ENCODE measurements at regions not wholly inside any gene's neighbourhood (a gene's known extent, or its start where the extent isn't known, plus 50 kb on each side); places are given as distances from the start of the nearest gene placed in this dataset.

DNA sequence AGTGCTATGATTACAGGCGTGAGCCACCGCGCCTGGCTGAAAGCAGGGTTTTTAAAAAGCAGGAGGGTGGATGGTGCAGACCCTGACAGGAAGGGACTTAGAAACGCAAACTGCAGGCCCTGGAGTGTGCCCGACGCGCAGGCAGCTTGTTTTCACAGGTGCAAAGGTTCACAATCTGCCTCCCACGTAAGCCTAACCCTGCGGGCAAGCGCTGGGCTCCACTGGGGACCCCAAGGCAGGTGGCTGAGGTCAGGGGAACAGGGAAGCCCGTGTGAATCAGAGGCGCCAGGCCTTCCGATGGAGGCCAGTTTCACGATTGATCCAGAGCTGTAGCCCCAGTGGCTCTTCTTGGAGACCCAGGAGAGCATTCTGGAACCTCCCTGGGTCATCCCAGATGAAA lies 256.3 kb downstream of the BRD1 start:
- no peak for TF ChIP-seq POLR2A (IDR thresholded peaks at IDR 0.05)
- TF ChIP-seq, protein P1, sequence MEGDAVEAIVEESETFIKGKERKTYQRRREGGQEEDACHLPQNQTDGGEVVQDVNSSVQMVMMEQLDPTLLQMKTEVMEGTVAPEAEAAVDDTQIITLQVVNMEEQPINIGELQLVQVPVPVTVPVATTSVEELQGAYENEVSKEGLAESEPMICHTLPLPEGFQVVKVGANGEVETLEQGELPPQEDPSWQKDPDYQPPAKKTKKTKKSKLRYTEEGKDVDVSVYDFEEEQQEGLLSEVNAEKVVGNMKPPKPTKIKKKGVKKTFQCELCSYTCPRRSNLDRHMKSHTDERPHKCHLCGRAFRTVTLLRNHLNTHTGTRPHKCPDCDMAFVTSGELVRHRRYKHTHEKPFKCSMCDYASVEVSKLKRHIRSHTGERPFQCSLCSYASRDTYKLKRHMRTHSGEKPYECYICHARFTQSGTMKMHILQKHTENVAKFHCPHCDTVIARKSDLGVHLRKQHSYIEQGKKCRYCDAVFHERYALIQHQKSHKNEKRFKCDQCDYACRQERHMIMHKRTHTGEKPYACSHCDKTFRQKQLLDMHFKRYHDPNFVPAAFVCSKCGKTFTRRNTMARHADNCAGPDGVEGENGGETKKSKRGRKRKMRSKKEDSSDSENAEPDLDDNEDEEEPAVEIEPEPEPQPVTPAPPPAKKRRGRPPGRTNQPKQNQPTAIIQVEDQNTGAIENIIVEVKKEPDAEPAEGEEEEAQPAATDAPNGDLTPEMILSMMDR (IDR thresholded peaks at IDR 0.05): no peak

Measured in esophagus squamous epithelium (tissue), 4 donors.